ENCODE measurements at regions not wholly inside any gene's neighbourhood (a gene's known extent, or its start where the extent isn't known, plus 50 kb on each side); places are given as distances from the start of the nearest gene placed in this dataset.

GRCh38 chr3:36297195-36297594 lies 83.1 kb upstream of the STAC start:
- no peak overlapping the region for H3K27ac ChIP-seq (ENCODE audit: extremely low read depth, low read depth, low read length)
- CTCF ChIA-PET: no interaction called here
- no peaks in the 10 kb centered on the region for H3K4me1 ChIP-seq (ENCODE audit: control insufficient read depth, insufficient read depth, low read length)
- TF ChIP-seq ZNF654 (tag by site-specific recombination; IDR thresholded peaks at IDR 0.05; ENCODE audit: low read depth): no peak
- TF ChIP-seq ZNF248 (tag by site-specific recombination; IDR thresholded peaks at IDR 0.05): no peak
- no peak for TF ChIP-seq HOXA7 (CRISPR knock-in tag; IDR thresholded peaks at IDR 0.05; ENCODE audit: borderline replicate concordance)
- no peak for TF ChIP-seq TCF7L2 (IDR thresholded peaks at IDR 0.05; ENCODE audit: borderline replicate concordance, low read depth, low read length)
- TF ChIP-seq ZNF426 (tag by site-specific recombination; IDR thresholded peaks at IDR 0.05): no peak
- TF ChIP-seq ZSCAN30 (tag by site-specific recombination; IDR thresholded peaks at IDR 0.05): no peak
- no peak for TF ChIP-seq ZNF664 (tag by site-specific recombination; IDR thresholded peaks at IDR 0.05)
- TF ChIP-seq ZNF76 (tag by site-specific recombination; IDR thresholded peaks at IDR 0.05; ENCODE audit: borderline replicate concordance, low read depth): no peak
- TF ChIP-seq ZBTB10 (tag by site-specific recombination; IDR thresholded peaks at IDR 0.05): no peak
- TF ChIP-seq ZNF155 (tag by site-specific recombination; IDR thresholded peaks at IDR 0.05): no peak
- no peak for TF ChIP-seq ZNF311 (tag by site-specific recombination; IDR thresholded peaks at IDR 0.05; ENCODE audit: borderline replicate concordance)
- no peak for TF ChIP-seq ZIC2 (tag by site-specific recombination; IDR thresholded peaks at IDR 0.05)
- TF ChIP-seq KLF7 (tag by site-specific recombination; IDR thresholded peaks at IDR 0.05; ENCODE audit: borderline replicate concordance): no peak
- TF ChIP-seq ZNF140 (tag by site-specific recombination; IDR thresholded peaks at IDR 0.05): no peak
- TF ChIP-seq ZNF324 (tag by site-specific recombination; IDR thresholded peaks at IDR 0.05): no peak
- H3K9me3 ChIP-seq (ENCODE audit: control insufficient read depth, insufficient read depth, low read depth, low read length): no peaks in the 10 kb centered on the region
- no peaks in the 10 kb centered on the region for H3K36me3 ChIP-seq (ENCODE audit: control insufficient read depth in 2 of 2, insufficient read depth in 1 of 2, low read length in 2 of 2)
- H3K4me3 ChIP-seq (ENCODE audit: low read depth, low read length): no peak overlapping the region
- POLR2A ChIA-PET: no interaction called here

- Histone ChIP-seq H3K4me3 (ENCODE audit: low read depth, low read length) (no peak overlapping the region), H3K36me3 (ENCODE audit: control insufficient read depth in 2 of 2, insufficient read depth in 1 of 2, low read length in 2 of 2) (no peaks in the 10 kb centered on the region), H3K27ac (ENCODE audit: extremely low read depth, low read depth, low read length) (no peak overlapping the region), H3K9me3 (ENCODE audit: control insufficient read depth, insufficient read depth, low read depth, low read length) (no peaks in the 10 kb centered on the region), H3K4me1 (ENCODE audit: control insufficient read depth, insufficient read depth, low read length) (no peaks in the 10 kb centered on the region)
- TF ChIP-seq ZNF518A (tag by site-specific recombination; conservative IDR thresholded peaks at IDR 0.05; ENCODE audit: low read depth) (no peak), ZNF248 (tag by site-specific recombination; IDR thresholded peaks at IDR 0.05) (no peak), REST (tag by site-specific recombination; IDR thresholded peaks at IDR 0.05) (peak; percentile 64; the same call in 1 of the 2 replicates), ZNF623 (tag by site-specific recombination; IDR thresholded peaks at IDR 0.05) (no peak), ZNF560 (tag by site-specific recombination; IDR thresholded peaks at IDR 0.05; ENCODE audit: borderline replicate concordance) (no peak)
- POLR2A ChIA-PET: no interaction called here
- CTCF ChIA-PET: no interaction called here
Measured at GRCh38 chr3:36298188-36298587, 82.1 kb upstream of the STAC start.

Measured in HEK293 (cell line).